ENCODE measurements at regions not wholly inside any gene's neighbourhood (a gene's known extent, or its start where the extent isn't known, plus 50 kb on each side); places are given as distances from the start of the nearest gene placed in this dataset.

GRCh38 chr4:27154706-27155105 lies 294.1 kb downstream of the STIM2 start:
- 34 to 35% methylated on average over 3 of the region's 3 CpGs for WGBS, 2 donors
- H3K9me3 ChIP-seq, result no peaks in the 10 kb centered on the region
- no peaks in the 10 kb centered on the region for H3K4me1 ChIP-seq
- ATAC-seq (peak in 1 of 4 donors; percentile 34), DNase-seq (no peak), FAIRE-seq (no peak)
- no peak overlapping the region for H3K4me3 ChIP-seq
- no peak for TF ChIP-seq CTCF (IDR thresholded peaks at IDR 0.05)
- no peaks in the 10 kb centered on the region for H3K36me3 ChIP-seq
- no peak overlapping the region for H3K27ac ChIP-seq
- H3K27me3 ChIP-seq, result no peaks in the 10 kb centered on the region
- intact Hi-C loops (cut with DNase I), result no loop called here

GRCh38 chr4:27161191-27161590 lies 300.6 kb downstream of the STIM2 start:
- DNase-seq, result no peak
- FAIRE-seq, result no peak
- H3K4me1 ChIP-seq, result no peaks in the 10 kb centered on the region
- 88% methylated on average over 4 of the region's 4 CpGs for WGBS, 2 donors
- TF ChIP-seq CTCF (IDR thresholded peaks at IDR 0.05), result no peak
- ATAC-seq, result no peak
- H3K36me3 ChIP-seq, result no peaks in the 10 kb centered on the region
- no peak overlapping the region for H3K4me3 ChIP-seq
- no peaks in the 10 kb centered on the region for H3K9me3 ChIP-seq
- H3K27me3 ChIP-seq, result no peaks in the 10 kb centered on the region
- no peak overlapping the region for H3K27ac ChIP-seq
- intact Hi-C loops (cut with DNase I), result no loop called here

GRCh38 chr4:27168783-27169182 lies 308.1 kb downstream of the STIM2 start:
- H3K27me3 ChIP-seq, result no peaks in the 10 kb centered on the region
- H3K4me3 ChIP-seq, result no peak overlapping the region
- DNase-seq, result no peak
- no peak for TF ChIP-seq CTCF (IDR thresholded peaks at IDR 0.05)
- no peak for ATAC-seq
- WGBS, 2 donors, result 98 to 100% methylated on average over 1 of the region's 1 CpG
- H3K36me3 ChIP-seq, result no peaks in the 10 kb centered on the region
- no peak for FAIRE-seq
- intact Hi-C loops (cut with DNase I), result no loop called here
- no peak overlapping the region for H3K27ac ChIP-seq
- H3K9me3 ChIP-seq, result no peaks in the 10 kb centered on the region
- no peaks in the 10 kb centered on the region for H3K4me1 ChIP-seq

GRCh38 chr4:27173280-27173679 lies 312.6 kb downstream of the STIM2 start:
- Histone ChIP-seq H3K27me3 (no peaks in the 10 kb centered on the region), H3K36me3 (no peaks in the 10 kb centered on the region), H3K9me3 (no peaks in the 10 kb centered on the region), H3K4me1 (peaks cover 0 to 3% (median 0%) of the 10 kb centered on the region in 3 donors), H3K4me3 (no peak overlapping the region), H3K27ac (no peak overlapping the region)
- intact Hi-C loops (cut with DNase I), result no loop called here
- FAIRE-seq (no peak), DNase-seq (no peak), ATAC-seq (no peak)
- TF ChIP-seq CTCF (IDR thresholded peaks at IDR 0.05), result no peak
- 62 to 76% methylated on average over 7 of the region's 7 CpGs for WGBS, 2 donors

- no peaks in the 10 kb centered on the region for H3K9me3 ChIP-seq
- peaks cover 0 to 3% (median 0%) of the 10 kb centered on the region in 3 donors for H3K4me1 ChIP-seq
- DNase-seq, result peak in 1 of 6 donors; percentile 12
- no peak for FAIRE-seq
- 37 to 53% methylated on average over 3 of the region's 3 CpGs for WGBS, 2 donors
- H3K27ac ChIP-seq, result no peak overlapping the region
- peak in 3 of 4 donors; percentile 65 to 90 (median 71) for ATAC-seq
- peak in 1 of 4 donors; percentile 14 for TF ChIP-seq CTCF (IDR thresholded peaks at IDR 0.05)
- H3K27me3 ChIP-seq, result no peaks in the 10 kb centered on the region
- no peak overlapping the region for H3K4me3 ChIP-seq
- intact Hi-C loops (cut with DNase I), result no loop called here
- H3K36me3 ChIP-seq, result no peaks in the 10 kb centered on the region
Observed at GRCh38 chr4:27176400-27176799, 315.8 kb downstream of the STIM2 start.
